ENCODE measurements at regions not wholly inside any gene's neighbourhood (a gene's known extent, or its start where the extent isn't known, plus 50 kb on each side); places are given as distances from the start of the nearest gene placed in this dataset.
A peak's percentile ranks its signal among the peaks of the same experiment; 100 is the strongest.

GRCh38 chr14:76924371-76925096 lies 98.3 kb downstream of the LRRC74A start:
- no peak for DNase-seq

DNA sequence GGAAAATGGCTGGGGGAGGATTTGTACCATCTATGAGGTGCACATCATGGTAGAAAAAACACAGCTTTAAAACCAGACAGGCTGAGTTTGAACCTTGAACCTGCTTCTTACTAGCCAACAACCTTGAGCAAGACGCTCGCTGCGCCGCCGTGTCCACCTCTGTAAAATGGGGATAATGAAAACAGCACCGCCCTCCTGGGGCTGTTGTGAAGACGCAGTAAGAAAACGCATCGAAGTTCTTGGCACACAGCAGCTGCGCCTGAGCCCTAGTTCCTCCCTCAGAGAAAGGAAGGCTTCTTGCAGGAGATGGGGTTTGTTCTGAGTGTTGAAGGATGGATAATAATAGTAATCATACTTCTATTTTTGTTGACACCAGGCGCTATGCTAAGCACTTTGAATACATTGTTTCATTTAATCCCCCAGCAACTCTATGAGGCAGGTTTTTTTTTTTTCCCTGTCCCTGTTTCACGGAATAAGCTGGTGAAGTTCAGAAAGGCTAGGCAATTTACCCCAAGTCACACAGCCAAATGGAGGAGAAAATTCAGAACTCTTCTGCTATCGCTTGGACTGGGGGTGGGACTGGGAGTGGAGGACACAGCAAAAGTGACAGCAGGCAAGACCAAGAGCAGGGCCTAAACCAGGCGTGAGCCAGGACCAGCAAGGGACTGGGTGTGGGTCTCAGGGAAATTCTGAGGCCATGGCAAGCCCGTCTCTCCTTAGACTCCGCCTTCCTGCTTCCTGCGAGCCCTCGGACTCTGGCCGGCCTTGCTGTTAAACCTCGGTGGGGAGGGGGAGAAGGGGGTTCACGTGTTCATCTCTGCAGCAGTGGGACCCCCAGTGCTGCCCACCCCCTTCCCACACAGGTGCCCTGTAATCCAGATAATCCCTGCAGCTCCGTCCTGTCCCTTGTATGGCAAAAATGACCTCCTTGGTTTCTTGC lies 97.5 kb downstream of the LRRC74A start:
- peak; percentile 34 for DNase-seq

- no peak for DNase-seq
Measured at GRCh38 chr14:76922584-76922983, 96.4 kb downstream of the LRRC74A start.

DNA sequence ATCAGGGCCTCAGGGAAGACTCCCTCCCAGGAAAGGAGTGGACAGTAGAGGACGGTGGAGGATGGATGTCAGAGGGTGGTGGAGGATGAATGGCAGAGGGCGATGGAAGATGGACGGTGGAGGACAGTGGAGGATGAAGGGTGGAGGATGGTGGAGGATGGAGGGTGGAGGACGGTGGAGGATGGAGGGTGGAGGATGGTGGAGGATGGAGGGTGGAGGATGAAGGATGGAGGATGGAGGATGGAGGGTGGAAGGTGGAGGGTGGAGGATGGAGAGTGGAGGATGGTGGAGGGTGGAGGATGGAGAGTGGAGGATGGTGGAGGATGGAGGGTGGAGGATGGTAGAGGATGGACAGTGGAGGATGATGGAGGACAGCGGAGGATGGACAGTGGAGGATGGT lies 95.9 kb downstream of the LRRC74A start:
- no peak for DNase-seq

DNA sequence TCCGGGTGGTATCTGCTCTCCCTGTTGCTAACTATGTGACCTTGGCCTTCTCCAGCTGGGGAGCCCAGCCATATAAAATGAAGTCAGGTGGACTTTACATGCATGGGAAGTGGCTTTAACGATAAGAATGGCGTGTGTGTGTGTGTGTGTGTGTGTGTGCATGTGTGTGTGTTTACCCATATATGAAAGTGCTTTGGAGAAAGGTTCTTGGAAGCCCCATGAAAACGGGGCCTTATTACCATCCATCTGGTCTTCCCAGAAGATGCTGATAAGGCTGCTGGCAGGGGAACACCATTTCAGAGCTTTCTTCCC lies 94.8 kb downstream of the LRRC74A start:
- DNase-seq, result no peak

DNA sequence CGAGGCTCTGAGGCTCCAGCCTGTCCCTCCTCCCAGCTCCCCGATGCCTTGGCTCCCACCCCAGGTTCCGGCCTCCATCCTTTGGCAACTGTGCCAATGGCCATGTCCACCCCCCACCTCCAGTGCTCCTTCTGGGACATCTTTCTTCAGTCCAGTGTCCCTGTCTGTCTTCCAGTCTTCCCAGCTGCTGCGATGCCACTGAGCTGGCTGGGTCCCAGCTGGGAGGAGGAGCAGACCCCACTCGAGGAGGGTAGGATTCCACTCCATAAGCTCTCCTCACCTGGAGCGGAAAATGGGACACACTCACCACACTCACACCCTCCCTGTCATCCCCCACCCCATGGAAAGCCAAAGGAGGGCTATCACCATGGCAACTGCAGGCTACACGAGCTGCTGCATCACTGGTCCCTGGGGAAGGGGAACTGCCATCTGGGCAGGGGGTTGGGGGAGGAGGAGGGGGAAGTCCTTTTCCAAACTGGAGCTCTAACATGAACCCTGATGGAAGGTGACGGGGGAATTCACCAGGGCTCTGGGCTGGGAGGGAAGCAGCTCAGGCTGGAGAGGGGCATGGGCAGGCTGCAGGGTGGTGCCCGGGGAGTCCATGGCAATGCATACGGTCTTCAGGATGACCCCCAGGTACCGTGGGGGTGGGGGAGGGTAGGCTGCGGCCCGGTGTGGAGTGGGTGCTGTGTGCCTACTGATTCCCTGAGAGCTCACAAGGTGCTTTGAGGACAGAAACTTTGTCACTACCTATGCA lies 94.3 kb downstream of the LRRC74A start:
- no peak for DNase-seq

DNA sequence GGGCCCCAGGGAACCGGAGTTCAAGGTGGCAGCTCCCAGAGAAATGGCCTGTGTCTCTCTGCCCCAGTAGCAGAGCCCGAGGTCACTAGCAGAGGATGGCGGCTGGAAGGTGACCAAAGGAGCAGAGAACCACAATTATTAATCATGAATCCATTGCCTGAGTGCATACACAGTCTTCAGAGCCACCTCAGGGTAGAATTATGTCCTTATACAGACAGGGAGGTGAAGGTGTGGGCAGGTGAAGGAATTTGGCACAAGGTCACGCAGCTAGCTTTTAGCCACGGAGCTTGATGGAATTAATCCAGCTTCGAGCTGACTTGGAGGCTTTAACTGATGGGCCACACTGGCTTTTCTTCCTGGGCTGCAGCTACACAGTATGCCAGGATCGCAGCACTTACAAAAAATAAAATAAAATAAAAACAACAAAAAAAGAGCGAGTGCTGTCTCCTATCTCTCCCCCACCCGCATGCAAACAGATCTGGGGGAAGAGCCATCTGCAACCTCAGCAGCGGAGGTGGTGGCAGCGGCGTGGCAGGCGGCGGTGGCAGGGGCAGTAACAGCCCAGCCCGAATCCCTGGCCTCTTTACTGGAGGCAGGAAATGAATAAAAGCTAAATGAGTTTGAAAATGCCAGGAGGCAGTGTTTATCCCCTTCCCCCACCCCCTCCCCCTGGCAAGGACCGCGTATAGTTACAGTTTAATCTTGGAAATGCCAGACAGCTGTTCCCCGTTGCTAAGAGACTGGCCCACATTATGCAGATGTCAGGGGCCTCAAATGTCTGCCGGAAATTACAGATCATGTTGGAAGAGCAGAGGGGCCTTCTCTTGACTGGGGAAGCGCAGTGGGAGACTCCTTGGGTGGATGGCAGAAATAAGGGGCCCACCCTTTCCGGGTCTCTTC lies 93.5 kb downstream of the LRRC74A start:
- peak; percentile 48 for DNase-seq
